ENCODE measurements at regions not wholly inside any gene's neighbourhood (a gene's known extent, or its start where the extent isn't known, plus 50 kb on each side); places are given as distances from the start of the nearest gene placed in this dataset.

GRCh38 chr16:56075732-56076388 lies 115.4 kb upstream of the GNAO1 start:
- no peak for DNase-seq (ENCODE audit: low read depth in 1 of 2, low spot score in 1 of 2)
- TF ChIP-seq JUND (IDR thresholded peaks at IDR 0.05; ENCODE audit: low read depth): no peak
- in situ Hi-C loops (cut with HindIII; ENCODE audit: low pct_unique_long_range_greater_than_20kb, low sequenced_read_pairs): no loop called here

- no peak for DNase-seq (ENCODE audit: low read depth in 1 of 2, low spot score in 1 of 2)
- in situ Hi-C loops (cut with HindIII; ENCODE audit: low pct_unique_long_range_greater_than_20kb, low sequenced_read_pairs): no loop called here
- TF ChIP-seq JUND (IDR thresholded peaks at IDR 0.05; ENCODE audit: low read depth): no peak
Observed at GRCh38 chr16:56073508-56073907, 117.8 kb upstream of the GNAO1 start.

GRCh38 chr16:56072096-56072495 lies 119.2 kb upstream of the GNAO1 start:
- DNase-seq (ENCODE audit: low read depth in 1 of 2, low spot score in 1 of 2): no peak
- in situ Hi-C loops (cut with HindIII; ENCODE audit: low pct_unique_long_range_greater_than_20kb, low sequenced_read_pairs): no loop called here
- TF ChIP-seq JUND (IDR thresholded peaks at IDR 0.05; ENCODE audit: low read depth): no peak

- TF ChIP-seq JUND (IDR thresholded peaks at IDR 0.05; ENCODE audit: low read depth): no peak
- in situ Hi-C loops (cut with HindIII; ENCODE audit: low pct_unique_long_range_greater_than_20kb, low sequenced_read_pairs): no loop called here
- no peak for DNase-seq (ENCODE audit: low read depth in 1 of 2, low spot score in 1 of 2)
Observed at GRCh38 chr16:56068816-56069215, 122.5 kb upstream of the GNAO1 start.

- no peak for TF ChIP-seq JUND (IDR thresholded peaks at IDR 0.05; ENCODE audit: low read depth)
- no peak for DNase-seq (ENCODE audit: low read depth in 1 of 2, low spot score in 1 of 2)
- in situ Hi-C loops (cut with HindIII; ENCODE audit: low pct_unique_long_range_greater_than_20kb, low sequenced_read_pairs): no loop called here
Observed at GRCh38 chr16:56068314-56068713, 123.0 kb upstream of the GNAO1 start.

GRCh38 chr16:56067406-56067805 lies 123.9 kb upstream of the GNAO1 start:
- no peak for TF ChIP-seq JUND (IDR thresholded peaks at IDR 0.05; ENCODE audit: low read depth)

GRCh38 chr16:56066617-56067016 lies 124.7 kb upstream of the GNAO1 start:
- DNase-seq (ENCODE audit: low read depth in 1 of 2, low spot score in 1 of 2): no peak
- no peak for TF ChIP-seq JUND (IDR thresholded peaks at IDR 0.05; ENCODE audit: low read depth)
- in situ Hi-C loops (cut with HindIII; ENCODE audit: low pct_unique_long_range_greater_than_20kb, low sequenced_read_pairs): no loop called here

More at GRCh38 chr16:56067406-56067805, 123.9 kb upstream of the GNAO1 start:
- in situ Hi-C loops (cut with HindIII; ENCODE audit: low pct_unique_long_range_greater_than_20kb, low sequenced_read_pairs): no loop called here
- no peak for DNase-seq (ENCODE audit: low read depth in 1 of 2, low spot score in 1 of 2)

GRCh38 chr16:56063111-56063510 lies 128.2 kb upstream of the GNAO1 start:
- in situ Hi-C loops (cut with HindIII; ENCODE audit: low pct_unique_long_range_greater_than_20kb, low sequenced_read_pairs): no loop called here
- DNase-seq (ENCODE audit: low read depth in 1 of 2, low spot score in 1 of 2): no peak
- no peak for TF ChIP-seq JUND (IDR thresholded peaks at IDR 0.05; ENCODE audit: low read depth)

- TF ChIP-seq JUND (IDR thresholded peaks at IDR 0.05; ENCODE audit: low read depth): no peak
- DNase-seq (ENCODE audit: low read depth in 1 of 2, low spot score in 1 of 2): no peak
- in situ Hi-C loops (cut with HindIII; ENCODE audit: low pct_unique_long_range_greater_than_20kb, low sequenced_read_pairs): no loop called here
Observed at GRCh38 chr16:56057151-56057550, 134.1 kb upstream of the GNAO1 start.

GRCh38 chr16:56050916-56051315 lies 140.4 kb upstream of the GNAO1 start:
- no peak for TF ChIP-seq JUND (IDR thresholded peaks at IDR 0.05; ENCODE audit: low read depth)
- in situ Hi-C loops (cut with HindIII; ENCODE audit: low pct_unique_long_range_greater_than_20kb, low sequenced_read_pairs): no loop called here
- DNase-seq (ENCODE audit: low read depth in 1 of 2, low spot score in 1 of 2): no peak

- DNase-seq (ENCODE audit: low read depth in 1 of 2, low spot score in 1 of 2): no peak
- in situ Hi-C loops (cut with HindIII; ENCODE audit: low pct_unique_long_range_greater_than_20kb, low sequenced_read_pairs): no loop called here
- no peak for TF ChIP-seq JUND (IDR thresholded peaks at IDR 0.05; ENCODE audit: low read depth)
Observed at GRCh38 chr16:56048425-56049105, 142.7 kb upstream of the GNAO1 start.

- in situ Hi-C loops (cut with HindIII; ENCODE audit: low pct_unique_long_range_greater_than_20kb, low sequenced_read_pairs): no loop called here
- TF ChIP-seq JUND (IDR thresholded peaks at IDR 0.05; ENCODE audit: low read depth): no peak
- no peak for DNase-seq (ENCODE audit: low read depth in 1 of 2, low spot score in 1 of 2)
Observed at GRCh38 chr16:56047307-56048234, 143.7 kb upstream of the GNAO1 start.

- in situ Hi-C loops (cut with HindIII; ENCODE audit: low pct_unique_long_range_greater_than_20kb, low sequenced_read_pairs): no loop called here
- no peak for DNase-seq (ENCODE audit: low read depth in 1 of 2, low spot score in 1 of 2)
- TF ChIP-seq JUND (IDR thresholded peaks at IDR 0.05; ENCODE audit: low read depth): no peak
Observed at GRCh38 chr16:56042416-56042815, 148.9 kb upstream of the GNAO1 start.
